Endothelial cell of umbilical vein (primary cell): ENCODE measurements at regions not wholly inside any gene's neighbourhood (a gene's known extent, or its start where the extent isn't known, plus 50 kb on each side); places are given as distances from the start of the nearest gene placed in this dataset.

Source experiments
- BruUV-seq: library from RNA; stranded (reverse); fragments of 400-500 nt; replicated peaks from 2 replicates; lab custom pipeline; 2021; lab: Mats Ljungman, UMichigan
- CTCF ChIA-PET: fragments of 300-600, 350-600 bp; sonication (Branson Sonifier 250); formaldehyde crosslinking; loops from one replicate; lab custom pipeline; 2021; ENCODE audit warnings: antibody characterized with exemption, inconsistent platforms; lab: Charles Lee
- POLR2A ChIA-PET: fragments of 300-600, 350-600 bp; sonication (Branson Sonifier 250); formaldehyde crosslinking; loops from one replicate; lab custom pipeline; 2021; ENCODE audit warnings: antibody characterized with exemption, inconsistent platforms; lab: Charles Lee
- DNase-seq: peaks from one replicate; pipeline ENCODE4 v3.0.0-alpha.2; 2011; ENCODE audit warnings: low read depth, low spot score
- FAIRE-seq: peaks from 2 replicates; lab custom pipeline; 2011; peaks lifted over from hg19 to GRCh38; lab: Jason Lieb, UNC
- H2AFZ ChIP-seq: 2 replicates; pipeline ENCODE4 v1.6.0; 2012; ENCODE audit warnings: low read depth, low read length, control low read depth, inconsistent platforms
- H3K27ac ChIP-seq: 2 replicates; pipeline ENCODE4 v1.5.1; 2011; ENCODE audit warnings: low read depth, mild to moderate bottlenecking, control low read depth, low read length, moderate library complexity; ENCODE audit not compliant: insufficient read depth
- H3K27me3 ChIP-seq, 2 experiments: 2 replicates each; pipeline versions ENCODE4 v1.6.0 to v1.6.1; 2011; ENCODE audit warnings: low read length in 2 of 2, mixed read lengths in 1 of 2; ENCODE audit not compliant: control insufficient read depth in 2 of 2, insufficient read depth in 2 of 2
- H3K36me3 ChIP-seq, 2 experiments: 2 replicates in 1 of 2; 3 replicates in 1 of 2; pipeline ENCODE4 v1.5.1; 2011; ENCODE audit warnings: low read length in 2 of 2, mild to moderate bottlenecking in 1 of 2, moderate library complexity in 1 of 2; ENCODE audit not compliant: control insufficient read depth in 2 of 2, insufficient read depth in 2 of 2; ENCODE audit errors: extremely low read depth in 1 of 2
- H3K4me1 ChIP-seq: 3 replicates; pipeline ENCODE4 v1.5.1; 2011; ENCODE audit warnings: mild to moderate bottlenecking, low read length; ENCODE audit not compliant: control insufficient read depth, insufficient read depth; ENCODE audit errors: extremely low read depth
- H3K4me2 ChIP-seq: 2 replicates; pipeline ENCODE4 v1.6.1; 2011; ENCODE audit warnings: low read length, control low read depth, mixed read lengths; ENCODE audit not compliant: insufficient read depth
- H3K4me3 ChIP-seq, 3 experiments: fragments of 200-600 bp in 1 of 3; sonication (generic), shearing (Covaris generic) in 1 of 3; replicated peaks in 1 of 3; 2 replicates each; pipeline ENCODE4 v1.5.1; 2011 to 2016; ENCODE audit warnings: control low read depth in 3 of 3, low read length in 3 of 3, mild to moderate bottlenecking in 2 of 3, inconsistent platforms in 1 of 3, low read depth in 1 of 3, moderate library complexity in 1 of 3; ENCODE audit not compliant: insufficient read depth in 1 of 3
- H3K79me2 ChIP-seq: 2 replicates; pipeline ENCODE4 v1.6.0; 2012; ENCODE audit warnings: low read length, inconsistent platforms; ENCODE audit not compliant: control insufficient read depth, insufficient read depth
- H3K9ac ChIP-seq: replicated peaks from 2 replicates; pipeline ENCODE3; 2011; ENCODE audit warnings: low read length, control low read depth; ENCODE audit not compliant: insufficient read depth; ENCODE audit errors: extremely low read depth
- H3K9me1 ChIP-seq: replicated peaks from 3 replicates; pipeline ENCODE4 v1.6.0; 2011; ENCODE audit warnings: mild to moderate bottlenecking, low read length; ENCODE audit not compliant: control insufficient read depth, insufficient read depth; ENCODE audit errors: extremely low read depth
- H3K9me3 ChIP-seq: replicated peaks from 2 replicates; pipeline ENCODE4 v1.5.1; 2012; ENCODE audit warnings: low read length, inconsistent platforms; ENCODE audit not compliant: control insufficient read depth, insufficient read depth
- H4K20me1 ChIP-seq: replicated peaks from 2 replicates; pipeline ENCODE3; 2011; ENCODE audit warnings: mild to moderate bottlenecking, low read length; ENCODE audit not compliant: control insufficient read depth, insufficient read depth; ENCODE audit errors: extremely low read depth
- CTCF ChIP-seq, 2 donors: IDR thresholded peaks; 1 replicate in 1 of 2; 2 replicates in 1 of 2; pipeline ENCODE4 v1.5.1; 2011; ENCODE audit warnings: low read length in 2 of 2, mild to moderate bottlenecking in 2 of 2, moderate library complexity in 2 of 2, control low read depth in 1 of 2, inconsistent platforms in 1 of 2, low read depth in 1 of 2; ENCODE audit not compliant: insufficient read depth in 1 of 2; ENCODE audit errors: extremely low read depth in 1 of 2
- EZH2 ChIP-seq: IDR thresholded peaks from 2 replicates; pipeline ENCODE4 v1.6.1; 2012; ENCODE audit warnings: borderline replicate concordance, low read depth, mild to moderate bottlenecking, moderate library complexity, low read length, inconsistent platforms; ENCODE audit not compliant: severe bottlenecking
- FOS ChIP-seq: IDR thresholded peaks from 2 replicates; pipeline ENCODE4 v1.6.1; 2011; ENCODE audit warnings: mild to moderate bottlenecking, low read length, moderate library complexity, borderline replicate concordance; ENCODE audit not compliant: insufficient read depth
- GATA2 ChIP-seq: IDR thresholded peaks from 2 replicates; pipeline ENCODE4 v1.7.0; 2011; ENCODE audit warnings: low read depth, mild to moderate bottlenecking, moderate library complexity, mixed read lengths, low read length; ENCODE audit not compliant: insufficient read length, insufficient read depth
- JUN ChIP-seq: IDR thresholded peaks from 2 replicates; pipeline ENCODE4 v1.6.1; 2011; ENCODE audit warnings: borderline replicate concordance, low read depth; ENCODE audit not compliant: insufficient read length, insufficient read depth
- MAX ChIP-seq: IDR thresholded peaks from 2 replicates; pipeline ENCODE4 v1.6.1; 2011; ENCODE audit not compliant: insufficient read depth, insufficient read length
- MYC ChIP-seq: IDR thresholded peaks from one replicate; pipeline ENCODE4 v1.6.1; 2011; ENCODE audit warnings: mild to moderate bottlenecking, low read depth, low read length
- POLR2A ChIP-seq: IDR thresholded peaks from 2 replicates; pipeline ENCODE4 v1.6.1; 2012; ENCODE audit warnings: low read depth, mild to moderate bottlenecking, control low read depth, low read length
- dilution Hi-C: fragments of 300-500 bp; cut with MboI; formaldehyde crosslinking; loops from one replicate; pipeline ENCODE4 v1.15.0; 2019; ENCODE audit warnings: low sequenced_read_pairs; ENCODE audit not compliant: extremely low pct_ligation_motif_present
- intact Hi-C: fragments of 100-400 bp; cut with micrococcal nuclease; formaldehyde crosslinking; loops from one replicate; pipeline ENCODE4 v1.10.0; 2022

- TF ChIP-seq JUN (no peak), EZH2 (no peak), POLR2A (no peak), CTCF (IDR thresholded peaks at IDR 0.05; ENCODE audit: extremely low read depth in 1 of 2, insufficient read depth in 1 of 2, low read depth in 1 of 2, low read length in 2 of 2) (no peak), MYC (no peak), FOS (no peak), MAX (no peak), GATA2 (no peak)
- no TSS peak for BruUV-seq
- ChIA-PET CTCF (no interaction called here), POLR2A (no interaction called here)
- Histone ChIP-seq H3K4me1 (no peaks in the 10 kb centered on the region), H3K9me3 (no peaks in the 10 kb centered on the region), H3K27me3 (no peaks in the 10 kb centered on the region), H3K79me2 (no peaks in the 10 kb centered on the region), H3K9ac (no peak overlapping the region), H3K9me1 (no peaks in the 10 kb centered on the region), H3K36me3 (no peaks in the 10 kb centered on the region), H3K27ac (no peak overlapping the region), H2AFZ (no peak overlapping the region), H3K4me3 (no peak overlapping the region), H3K4me2 (no peak overlapping the region), H4K20me1 (no peaks in the 10 kb centered on the region)
- dilution Hi-C loops = no loop called here
- DNase-seq = no peak
- intact Hi-C loops = no loop called here
- no peak for FAIRE-seq
Measured at GRCh38 chr13:111517641-111518010, 197.2 kb downstream of the TEX29 start.
